Ishikawa (cell line): ENCODE measurements at regions not wholly inside any gene's neighbourhood (a gene's known extent, or its start where the extent isn't known, plus 50 kb on each side); places are given as distances from the start of the nearest gene placed in this dataset.

Experiments
- CEBPB ChIP-seq: IDR thresholded peaks from 2 replicates; pipeline ENCODE4 v1.6.1; 2012
- CREB1 ChIP-seq: IDR thresholded peaks from 2 replicates; pipeline ENCODE4 v1.6.1; 2012; ENCODE audit warnings: low read depth
- EGR1 ChIP-seq: IDR thresholded peaks from 2 replicates; pipeline ENCODE4 v1.6.1; 2012
- EP300 ChIP-seq: IDR thresholded peaks from 2 replicates; pipeline ENCODE4 v1.6.1; 2012; ENCODE audit warnings: borderline replicate concordance
- FOXM1 ChIP-seq: IDR thresholded peaks from 2 replicates; pipeline ENCODE4 v1.6.1; 2012; ENCODE audit warnings: low read depth, borderline replicate concordance
- NFIC ChIP-seq: IDR thresholded peaks from 2 replicates; pipeline ENCODE4 v1.6.1; 2012
- RAD21 ChIP-seq: IDR thresholded peaks from 2 replicates; pipeline ENCODE4 v1.6.1; 2012; ENCODE audit warnings: low read depth
- TAF1 ChIP-seq: IDR thresholded peaks from 2 replicates; pipeline ENCODE4 v1.6.1; 2012; ENCODE audit warnings: low read depth, mild to moderate bottlenecking
- TCF12 ChIP-seq: IDR thresholded peaks from 2 replicates; pipeline ENCODE4 v1.6.1; 2012; ENCODE audit warnings: low read depth
- TEAD4 ChIP-seq: IDR thresholded peaks from 2 replicates; pipeline ENCODE4 v1.6.1; 2012
- YY1 ChIP-seq: IDR thresholded peaks from 2 replicates; pipeline ENCODE4 v1.6.1; 2012; ENCODE audit warnings: low read depth
- ZBTB7A ChIP-seq: IDR thresholded peaks from 2 replicates; pipeline ENCODE4 v1.6.1; 2012; ENCODE audit warnings: low read depth
- TF ChIP-seq, protein P1 (sequence below): IDR thresholded peaks from 2 replicates; pipeline ENCODE4 v1.6.1; 2012
- TF ChIP-seq, protein P2 (sequence below): IDR thresholded peaks from 2 replicates; pipeline ENCODE4 v1.6.1; 2012; ENCODE audit warnings: low read depth, mild to moderate bottlenecking
- TF ChIP-seq, protein P3 (sequence below): IDR thresholded peaks from 2 replicates; pipeline ENCODE4 v1.6.1; 2012

DNA sequence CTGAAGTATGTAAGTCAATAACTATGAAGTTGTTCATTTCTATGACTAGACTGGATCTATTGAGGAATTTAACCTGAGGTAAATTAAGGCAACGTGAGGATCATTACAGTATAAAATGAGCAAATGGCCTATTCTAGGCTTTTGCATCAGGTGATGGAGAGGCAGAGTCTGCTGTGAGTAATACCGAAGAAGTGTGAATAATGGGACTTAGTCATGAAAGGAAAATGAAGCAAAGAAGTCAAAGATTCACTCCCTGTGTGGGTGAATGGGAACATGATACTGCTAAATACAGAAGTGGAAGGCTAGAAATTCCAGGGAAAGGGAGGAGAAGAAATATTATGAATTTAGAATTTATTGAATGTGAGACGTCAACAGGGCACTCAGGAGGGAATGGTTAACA lies 774.1 kb downstream of the LIG4 start:
- TF ChIP-seq, protein P1, sequence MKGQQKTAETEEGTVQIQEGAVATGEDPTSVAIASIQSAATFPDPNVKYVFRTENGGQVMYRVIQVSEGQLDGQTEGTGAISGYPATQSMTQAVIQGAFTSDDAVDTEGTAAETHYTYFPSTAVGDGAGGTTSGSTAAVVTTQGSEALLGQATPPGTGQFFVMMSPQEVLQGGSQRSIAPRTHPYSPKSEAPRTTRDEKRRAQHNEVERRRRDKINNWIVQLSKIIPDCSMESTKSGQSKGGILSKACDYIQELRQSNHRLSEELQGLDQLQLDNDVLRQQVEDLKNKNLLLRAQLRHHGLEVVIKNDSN, result no peak
- no peak for TF ChIP-seq TEAD4
- no peak for TF ChIP-seq FOXM1
- TF ChIP-seq, protein P2, sequence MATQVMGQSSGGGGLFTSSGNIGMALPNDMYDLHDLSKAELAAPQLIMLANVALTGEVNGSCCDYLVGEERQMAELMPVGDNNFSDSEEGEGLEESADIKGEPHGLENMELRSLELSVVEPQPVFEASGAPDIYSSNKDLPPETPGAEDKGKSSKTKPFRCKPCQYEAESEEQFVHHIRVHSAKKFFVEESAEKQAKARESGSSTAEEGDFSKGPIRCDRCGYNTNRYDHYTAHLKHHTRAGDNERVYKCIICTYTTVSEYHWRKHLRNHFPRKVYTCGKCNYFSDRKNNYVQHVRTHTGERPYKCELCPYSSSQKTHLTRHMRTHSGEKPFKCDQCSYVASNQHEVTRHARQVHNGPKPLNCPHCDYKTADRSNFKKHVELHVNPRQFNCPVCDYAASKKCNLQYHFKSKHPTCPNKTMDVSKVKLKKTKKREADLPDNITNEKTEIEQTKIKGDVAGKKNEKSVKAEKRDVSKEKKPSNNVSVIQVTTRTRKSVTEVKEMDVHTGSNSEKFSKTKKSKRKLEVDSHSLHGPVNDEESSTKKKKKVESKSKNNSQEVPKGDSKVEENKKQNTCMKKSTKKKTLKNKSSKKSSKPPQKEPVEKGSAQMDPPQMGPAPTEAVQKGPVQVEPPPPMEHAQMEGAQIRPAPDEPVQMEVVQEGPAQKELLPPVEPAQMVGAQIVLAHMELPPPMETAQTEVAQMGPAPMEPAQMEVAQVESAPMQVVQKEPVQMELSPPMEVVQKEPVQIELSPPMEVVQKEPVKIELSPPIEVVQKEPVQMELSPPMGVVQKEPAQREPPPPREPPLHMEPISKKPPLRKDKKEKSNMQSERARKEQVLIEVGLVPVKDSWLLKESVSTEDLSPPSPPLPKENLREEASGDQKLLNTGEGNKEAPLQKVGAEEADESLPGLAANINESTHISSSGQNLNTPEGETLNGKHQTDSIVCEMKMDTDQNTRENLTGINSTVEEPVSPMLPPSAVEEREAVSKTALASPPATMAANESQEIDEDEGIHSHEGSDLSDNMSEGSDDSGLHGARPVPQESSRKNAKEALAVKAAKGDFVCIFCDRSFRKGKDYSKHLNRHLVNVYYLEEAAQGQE, result no peak
- TF ChIP-seq NFIC, result no peak
- no peak for TF ChIP-seq EGR1
- TF ChIP-seq CREB1, result no peak
- no peak for TF ChIP-seq EP300
- no peak for TF ChIP-seq ZBTB7A
- TF ChIP-seq RAD21, result no peak
- no peak for TF ChIP-seq TCF12
- TF ChIP-seq YY1, result no peak
- TF ChIP-seq TAF1, result no peak
- TF ChIP-seq CEBPB, result no peak
- TF ChIP-seq, protein P3, sequence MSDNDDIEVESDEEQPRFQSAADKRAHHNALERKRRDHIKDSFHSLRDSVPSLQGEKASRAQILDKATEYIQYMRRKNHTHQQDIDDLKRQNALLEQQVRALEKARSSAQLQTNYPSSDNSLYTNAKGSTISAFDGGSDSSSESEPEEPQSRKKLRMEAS, result no peak

DNA sequence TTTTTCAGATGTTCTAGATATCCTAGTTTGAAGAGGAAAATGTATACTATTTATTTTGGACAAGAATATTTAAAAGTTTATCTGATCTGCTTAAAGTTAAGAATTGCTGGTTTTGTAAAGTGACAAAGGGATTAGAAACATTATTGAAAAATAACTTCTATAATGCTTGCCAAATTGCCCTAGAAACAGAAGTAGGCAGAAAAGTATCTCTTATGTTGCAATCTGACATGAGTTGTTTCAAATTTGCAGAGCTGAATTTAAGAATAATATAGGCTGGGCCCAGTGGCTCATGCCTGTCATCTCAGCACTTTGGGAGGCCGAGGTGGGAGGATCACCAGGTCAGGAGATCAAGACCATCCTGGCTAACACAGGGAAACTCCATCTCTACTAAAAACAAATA lies 777.1 kb downstream of the LIG4 start:
- TF ChIP-seq RAD21 (no peak), CEBPB (no peak), EGR1 (no peak), NFIC (no peak), EP300 (no peak), TEAD4 (no peak), TAF1 (no peak), TCF12 (no peak), YY1 (no peak), ZBTB7A (no peak)
- TF ChIP-seq, protein P3, result no peak

DNA sequence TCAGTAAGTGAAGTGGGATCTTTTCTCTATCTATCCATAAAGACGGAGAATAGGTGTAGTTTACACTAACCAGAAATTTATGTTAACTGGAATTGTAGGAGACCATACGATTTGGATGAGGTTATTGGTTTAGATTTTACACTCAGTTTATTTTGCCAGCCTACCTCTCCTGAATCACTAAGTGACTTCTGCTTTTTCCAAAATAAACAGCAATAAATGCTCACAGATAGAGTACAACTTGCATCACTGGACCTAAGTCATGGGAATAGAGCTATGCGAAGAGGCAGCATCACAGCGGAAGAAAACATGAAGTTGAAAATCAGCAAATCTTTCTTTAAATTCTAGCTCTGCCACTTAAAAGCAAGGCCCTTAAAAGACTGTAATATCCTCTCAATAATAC lies 781.0 kb downstream of the LIG4 start:
- no peak for TF ChIP-seq TEAD4
- TF ChIP-seq, protein P1, result no peak
- TF ChIP-seq RAD21, result no peak
- no peak for TF ChIP-seq EGR1
- TF ChIP-seq FOXM1, result no peak
- no peak for TF ChIP-seq TCF12
- TF ChIP-seq EP300, result no peak
- TF ChIP-seq YY1, result no peak
- TF ChIP-seq CREB1, result no peak

DNA sequence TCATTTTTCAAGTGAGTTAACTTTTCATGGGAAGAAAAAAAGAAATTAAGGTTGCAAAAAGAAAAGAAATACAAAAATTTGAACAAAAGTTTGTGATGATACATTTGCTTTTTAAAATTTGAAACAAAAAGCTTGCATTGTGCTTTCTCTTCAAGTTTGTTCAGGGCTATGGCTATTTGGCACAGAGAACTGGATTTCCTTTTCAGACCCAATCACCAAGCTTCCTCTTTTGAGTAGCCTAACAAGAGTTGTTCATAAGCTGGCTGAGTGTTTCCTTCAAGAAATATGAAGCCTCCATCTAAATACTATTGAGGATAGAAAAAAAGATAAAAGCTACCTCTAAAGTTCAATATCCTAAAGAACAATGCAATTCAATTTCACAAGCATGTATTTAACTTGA lies 787.8 kb downstream of the LIG4 start:
- TF ChIP-seq CREB1 (no peak), EGR1 (no peak), FOXM1 (no peak), TCF12 (no peak), ZBTB7A (no peak), NFIC (no peak), TAF1 (no peak)
- TF ChIP-seq, protein P2, result no peak
- TF ChIP-seq, protein P1, result no peak
- TF ChIP-seq, protein P3, result no peak

DNA sequence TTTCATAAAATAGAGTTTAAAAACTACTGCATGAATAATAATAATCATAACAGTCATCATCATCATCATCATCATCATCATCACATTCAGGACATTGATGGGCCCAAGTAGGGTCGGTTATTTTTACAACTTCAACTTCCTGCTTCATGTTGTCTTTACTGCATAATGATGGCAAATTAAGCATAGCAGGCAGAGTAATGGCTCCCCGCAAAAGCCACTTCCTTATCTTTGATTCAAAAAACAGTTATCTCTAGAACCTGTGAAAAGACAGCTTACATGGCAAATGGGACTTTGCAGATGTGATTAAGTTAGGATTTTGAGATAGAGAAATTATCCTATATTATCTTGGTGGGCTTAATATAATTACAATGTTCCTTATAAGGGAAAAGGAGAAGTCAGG lies 792.9 kb downstream of the LIG4 start:
- TF ChIP-seq TCF12, result no peak
- TF ChIP-seq CEBPB, result no peak
- TF ChIP-seq TEAD4, result no peak
- no peak for TF ChIP-seq EP300
- TF ChIP-seq CREB1, result no peak
- TF ChIP-seq, protein P2, result no peak
- TF ChIP-seq, protein P3, result no peak
- TF ChIP-seq FOXM1, result no peak
- no peak for TF ChIP-seq TAF1
- TF ChIP-seq, protein P1, result no peak
- no peak for TF ChIP-seq EGR1
- no peak for TF ChIP-seq NFIC
- TF ChIP-seq ZBTB7A, result no peak
